K562 (cell line): ENCODE measurements at regions not wholly inside any gene's neighbourhood (a gene's known extent, or its start where the extent isn't known, plus 50 kb on each side); places are given as distances from the start of the nearest gene placed in this dataset.
"Not testable (repeated sequence)": the region's sequence is repeated elsewhere in the genome, so short reads cannot be mapped to it uniquely, and the experiment has no call there.

Experiments used
- AFF1 ChIP-seq, 2 experiments: fragments of 450-650 bp; IDR thresholded peaks; 2 replicates each; pipeline ENCODE4 v1.6.1; 2018; ENCODE audit warnings: mild to moderate bottlenecking in 2 of 2, low read depth in 1 of 2; ENCODE audit not compliant: partially characterized antibody in 2 of 2
- ATF7 ChIP-seq: fragments of 450-650 bp; IDR thresholded peaks from 2 replicates; pipeline ENCODE4 v1.7.1; 2014; ENCODE audit warnings: mild to moderate bottlenecking, moderate library complexity
- ETV6 ChIP-seq, 3 experiments: fragments of 150-350 bp in 1 of 3; sonication (generic) in 1 of 3; formaldehyde crosslinking in 1 of 3; IDR thresholded peaks; 2 replicates each; pipeline versions ENCODE4 v1.6.1 to v1.8.0; 2014 to 2022; ENCODE audit warnings: borderline replicate concordance in 2 of 3, low read depth in 2 of 3, antibody characterized with exemption in 1 of 3, low read length in 1 of 3, mild to moderate bottlenecking in 1 of 3, missing genetic modification reagents in 1 of 3
- HNRNPL ChIP-seq: fragments of 200-400 bp; formaldehyde crosslinking; IDR thresholded peaks from 2 replicates; pipeline ENCODE4 v1.6.1; 2017; ENCODE audit warnings: low read depth, mild to moderate bottlenecking, low read length
- LARP7 ChIP-seq: fragments of 450-650 bp; IDR thresholded peaks from 2 replicates; pipeline ENCODE4 v1.6.1; 2016
- MLX ChIP-seq, 2 experiments: fragments of 450-650 bp in 1 of 2; sonication (generic) in 1 of 2; formaldehyde crosslinking; conservative IDR thresholded peaks; 2 replicates each; pipeline versions ENCODE4 v1.4.0 to v1.8.1; 2020 to 2022; ENCODE audit warnings: mild to moderate bottlenecking in 1 of 2, missing genetic modification reagents in 1 of 2
- PHF20 ChIP-seq: fragments of 450-650 bp; IDR thresholded peaks from 2 replicates; pipeline ENCODE4 v1.6.1; 2018; ENCODE audit not compliant: partially characterized antibody
- POLR2AphosphoS2 ChIP-seq: IDR thresholded peaks from 2 replicates; pipeline ENCODE4 v1.6.1; 2012; ENCODE audit warnings: low read length, improper control_type of control experiment
- RAD21 ChIP-seq, 2 experiments: fragments of 250-450 bp in 1 of 2; fragments of 450-650 bp in 1 of 2; sonication (Bioruptor Pico) in 1 of 2; formaldehyde crosslinking in 1 of 2; IDR thresholded peaks in 1 of 2; conservative IDR thresholded peaks in 1 of 2; 2 replicates each; pipeline versions ENCODE4 v1.4.0 to v1.8.0; 2020 to 2022; ENCODE audit warnings: mild to moderate bottlenecking in 2 of 2, moderate library complexity in 1 of 2
- SMAD1 ChIP-seq: fragments of 150-350 bp; IDR thresholded peaks from 2 replicates; pipeline ENCODE4 v1.6.1; 2014; ENCODE audit warnings: low read length, low read depth; ENCODE audit not compliant: partially characterized antibody
- ZNF318 ChIP-seq, 2 experiments: fragments of 450-650 bp; IDR thresholded peaks; 2 replicates each; pipeline ENCODE4 v1.6.1; 2016; ENCODE audit warnings: mild to moderate bottlenecking in 2 of 2, borderline replicate concordance in 1 of 2, low read depth in 1 of 2, moderate library complexity in 1 of 2
- ZNF764 ChIP-seq: fragments of 250-450 bp; sonication (Bioruptor Pico); IDR thresholded peaks from 2 replicates; pipeline ENCODE4 v1.4.0; 2020; ENCODE audit warnings: low read depth, mild to moderate bottlenecking, moderate library complexity

- peak; percentile 79 to 95 for TF ChIP-seq AFF1 (IDR thresholded peaks at IDR 0.05; ENCODE audit: low read depth in 1 of 2, partially characterized antibody in 2 of 2)
- TF ChIP-seq SMAD1: peak; percentile 99
- TF ChIP-seq PHF20: peak; percentile 35
- TF ChIP-seq LARP7: peak; percentile 79; the same call in 1 of the 2 replicates
- 0 out of 2 replicates have a peak, but pooled peaks have one; percentile 70 for TF ChIP-seq HNRNPL
- peak; percentile 68; the same call in 1 of the 2 replicates for TF ChIP-seq ZNF764
- peak in 1 of 2 experiments; percentile 73; a peak in 2 of 4 replicates for TF ChIP-seq ETV6 (IDR thresholded peaks at IDR 0.05; ENCODE audit: borderline replicate concordance in 1 of 2, low read depth in 2 of 2, low read length in 1 of 2)
- not testable (repeated sequence) for TF ChIP-seq ETV6 (CRISPR knock-in tag; IDR thresholded peaks at IDR 0.05; ENCODE audit: borderline replicate concordance)
- TF ChIP-seq RAD21 (CRISPR knock-in tag; conservative IDR thresholded peaks at IDR 0.05 in 1 of 2, IDR thresholded peaks at IDR 0.05 in 1 of 2): 0 out of 4 replicates have a peak, but pooled peaks of 1 of the 2 experiments have one; percentile 11
- TF ChIP-seq MLX (CRISPR knock-in tag; conservative IDR thresholded peaks at IDR 0.05): peak in 1 of 2 experiments; percentile 87; a peak in 1 of 4 replicates
- TF ChIP-seq POLR2AphosphoS2: peak; percentile 97
- TF ChIP-seq ZNF318 (IDR thresholded peaks at IDR 0.05; ENCODE audit: borderline replicate concordance in 1 of 2, low read depth in 1 of 2): peak in 1 of 2 experiments; percentile 97; a peak in 2 of 4 replicates
- TF ChIP-seq ATF7: peak; percentile 93
Observed at GRCh38 chr1:144523661-144524407, 62.4 kb upstream of the NBPF15 start (continued).
